ENCODE measurements at regions not wholly inside any gene's neighbourhood (a gene's known extent, or its start where the extent isn't known, plus 50 kb on each side); places are given as distances from the start of the nearest gene placed in this dataset.

DNA sequence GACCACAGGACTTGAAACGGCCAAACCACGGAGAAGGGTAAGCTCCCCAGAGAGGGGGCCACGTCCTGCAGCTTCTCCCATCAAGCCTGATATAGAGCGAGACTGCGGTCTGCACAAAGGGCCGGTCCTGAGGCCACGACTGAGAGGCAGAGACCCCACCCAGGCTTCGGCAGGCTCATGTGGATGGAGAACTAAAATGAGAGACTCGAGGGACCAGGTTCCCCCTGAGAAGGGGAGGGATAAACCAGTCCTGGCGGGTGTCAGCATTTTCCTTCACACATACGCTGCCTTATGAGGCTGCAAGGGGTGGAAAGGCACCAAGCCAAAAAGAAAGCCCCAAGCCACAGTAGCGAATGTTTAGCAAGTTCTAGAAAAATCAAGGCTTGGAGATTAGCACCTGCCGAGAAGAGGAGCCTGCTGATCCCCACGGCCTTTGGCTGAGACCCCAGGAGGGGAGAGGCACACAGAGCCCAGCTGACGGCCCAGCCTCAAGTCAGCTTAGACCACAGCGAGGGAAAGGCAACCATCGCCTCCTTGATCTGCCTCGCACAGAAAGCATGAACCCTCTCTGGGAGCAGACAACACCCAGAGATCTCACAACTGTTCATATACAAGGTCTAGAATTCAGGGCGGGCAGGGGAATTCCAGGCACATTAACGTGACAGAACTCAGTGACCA, 92.6 kb upstream of the RNF32 start:
- TF ChIP-seq, protein P1, sequence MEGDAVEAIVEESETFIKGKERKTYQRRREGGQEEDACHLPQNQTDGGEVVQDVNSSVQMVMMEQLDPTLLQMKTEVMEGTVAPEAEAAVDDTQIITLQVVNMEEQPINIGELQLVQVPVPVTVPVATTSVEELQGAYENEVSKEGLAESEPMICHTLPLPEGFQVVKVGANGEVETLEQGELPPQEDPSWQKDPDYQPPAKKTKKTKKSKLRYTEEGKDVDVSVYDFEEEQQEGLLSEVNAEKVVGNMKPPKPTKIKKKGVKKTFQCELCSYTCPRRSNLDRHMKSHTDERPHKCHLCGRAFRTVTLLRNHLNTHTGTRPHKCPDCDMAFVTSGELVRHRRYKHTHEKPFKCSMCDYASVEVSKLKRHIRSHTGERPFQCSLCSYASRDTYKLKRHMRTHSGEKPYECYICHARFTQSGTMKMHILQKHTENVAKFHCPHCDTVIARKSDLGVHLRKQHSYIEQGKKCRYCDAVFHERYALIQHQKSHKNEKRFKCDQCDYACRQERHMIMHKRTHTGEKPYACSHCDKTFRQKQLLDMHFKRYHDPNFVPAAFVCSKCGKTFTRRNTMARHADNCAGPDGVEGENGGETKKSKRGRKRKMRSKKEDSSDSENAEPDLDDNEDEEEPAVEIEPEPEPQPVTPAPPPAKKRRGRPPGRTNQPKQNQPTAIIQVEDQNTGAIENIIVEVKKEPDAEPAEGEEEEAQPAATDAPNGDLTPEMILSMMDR (IDR thresholded peaks at IDR 0.05; ENCODE audit: insufficient read depth, low read length, poor library complexity, severe bottlenecking), result no peak
- no peak for TF ChIP-seq EZH2phosphoT487 (conservative IDR thresholded peaks at IDR 0.05; ENCODE audit: low read length)
- Histone ChIP-seq H3K4me3 (ENCODE audit: insufficient read depth, low read length, poor library complexity, severe bottlenecking) (no peak overlapping the region), H2AFZ (ENCODE audit: low read depth, low read length, severe bottlenecking) (no peak overlapping the region), H3K4me2 (ENCODE audit: low read depth, low read length, poor library complexity, severe bottlenecking) (no peak overlapping the region), H3K9me2 (replicated peaks; ENCODE audit: insufficient read depth, low read length) (no peaks in the 10 kb centered on the region), H4K20me1 (ENCODE audit: low read depth, low read length) (no peaks in the 10 kb centered on the region), H3K79me2 (ENCODE audit: insufficient read depth, low read length) (no peaks in the 10 kb centered on the region), H3K27ac (ENCODE audit: low read depth, low read length) (no peak overlapping the region), H3K9me3 (ENCODE audit: insufficient read depth, low read length) (no peaks in the 10 kb centered on the region), H3K27me3 (ENCODE audit: low read length) (no peaks in the 10 kb centered on the region), H3F3A (ENCODE audit: insufficient read depth) (no peaks in the 10 kb centered on the region), H3K9ac (ENCODE audit: low read length) (no peak overlapping the region), H3K36me3 (ENCODE audit: low read length) (no peaks in the 10 kb centered on the region)

DNA sequence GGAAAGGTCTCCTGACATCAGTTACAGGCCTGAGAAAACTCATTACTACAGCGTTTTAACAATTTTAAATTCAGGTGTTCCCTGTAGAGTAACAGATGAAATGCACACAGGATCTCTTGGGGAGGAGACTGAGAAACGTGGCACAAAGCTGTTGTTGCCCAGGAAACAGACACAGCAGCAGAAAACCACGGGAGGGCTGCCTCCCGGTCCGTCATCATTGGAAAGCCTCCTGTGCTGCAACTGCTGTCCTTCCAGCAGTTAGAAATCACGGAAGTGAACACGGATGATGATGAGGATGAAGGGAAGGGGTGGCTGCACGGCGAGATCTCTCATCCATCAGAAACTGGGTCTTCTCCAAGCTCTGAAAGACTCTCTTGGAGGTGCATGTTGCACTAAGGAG, 94.6 kb upstream of the RNF32 start:
- no peak overlapping the region for H3K4me3 ChIP-seq (ENCODE audit: insufficient read depth, low read length, poor library complexity, severe bottlenecking)
- no peak overlapping the region for H3K9ac ChIP-seq (ENCODE audit: low read length)
- H3K4me2 ChIP-seq (ENCODE audit: low read depth, low read length, poor library complexity, severe bottlenecking), result no peak overlapping the region
- H3K79me2 ChIP-seq (ENCODE audit: insufficient read depth, low read length), result no peaks in the 10 kb centered on the region
- no peaks in the 10 kb centered on the region for H3K9me2 ChIP-seq (replicated peaks; ENCODE audit: insufficient read depth, low read length)
- H3K27ac ChIP-seq (ENCODE audit: low read depth, low read length), result no peak overlapping the region
- H3K27me3 ChIP-seq (ENCODE audit: low read length), result no peaks in the 10 kb centered on the region
- no peaks in the 10 kb centered on the region for H3F3A ChIP-seq (ENCODE audit: insufficient read depth)
- TF ChIP-seq EZH2phosphoT487 (conservative IDR thresholded peaks at IDR 0.05; ENCODE audit: low read length), result no peak
- TF ChIP-seq, protein P1 (IDR thresholded peaks at IDR 0.05; ENCODE audit: insufficient read depth, low read length, poor library complexity, severe bottlenecking), result no peak
- no peaks in the 10 kb centered on the region for H3K36me3 ChIP-seq (ENCODE audit: low read length)
- no peak overlapping the region for H2AFZ ChIP-seq (ENCODE audit: low read depth, low read length, severe bottlenecking)
- no peaks in the 10 kb centered on the region for H4K20me1 ChIP-seq (ENCODE audit: low read depth, low read length)
- H3K9me3 ChIP-seq (ENCODE audit: insufficient read depth, low read length), result no peaks in the 10 kb centered on the region

DNA sequence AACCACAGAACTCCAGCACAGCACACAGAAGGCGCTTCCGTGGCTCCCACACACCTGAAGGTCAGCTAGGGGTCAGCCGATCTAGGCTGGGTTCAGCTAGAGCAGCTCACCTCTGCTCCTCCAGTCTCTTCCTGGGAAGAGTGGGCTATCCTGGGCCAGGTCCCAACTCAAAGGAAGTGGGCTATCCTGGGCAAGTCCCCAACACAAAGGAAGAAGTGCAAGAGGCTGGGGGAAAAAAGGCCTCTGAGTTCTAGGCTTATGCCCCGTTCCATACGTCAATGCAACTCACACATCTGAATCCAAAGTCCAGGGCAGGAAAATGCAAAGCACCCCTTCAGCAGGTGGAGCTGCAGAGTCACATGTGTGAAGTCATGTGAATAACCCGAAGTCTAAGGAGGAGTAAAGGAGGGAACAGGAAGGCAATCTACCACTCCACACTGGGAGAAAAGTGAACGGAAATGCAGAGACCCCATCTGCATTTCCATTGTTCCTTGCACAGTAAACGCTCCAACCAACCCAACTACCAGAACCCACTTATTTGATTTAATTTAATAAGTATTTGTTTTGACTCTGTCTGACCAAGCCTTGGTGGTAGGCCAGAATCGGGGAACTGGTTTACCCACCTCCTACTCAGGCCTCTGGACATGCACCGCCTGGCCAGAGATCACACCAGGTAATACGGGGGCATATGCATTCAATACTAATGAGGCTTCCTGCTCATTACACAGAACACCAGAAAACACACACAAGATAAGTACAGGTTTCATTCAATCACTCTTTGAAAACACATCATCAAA, 95.5 kb upstream of the RNF32 start:
- Histone ChIP-seq H4K20me1 (ENCODE audit: low read depth, low read length) (no peaks in the 10 kb centered on the region), H3K79me2 (ENCODE audit: insufficient read depth, low read length) (no peaks in the 10 kb centered on the region), H2AFZ (ENCODE audit: low read depth, low read length, severe bottlenecking) (no peak overlapping the region), H3K4me2 (ENCODE audit: low read depth, low read length, poor library complexity, severe bottlenecking) (no peak overlapping the region), H3K27me3 (ENCODE audit: low read length) (no peaks in the 10 kb centered on the region), H3K36me3 (ENCODE audit: low read length) (no peaks in the 10 kb centered on the region), H3K9me2 (replicated peaks; ENCODE audit: insufficient read depth, low read length) (no peaks in the 10 kb centered on the region), H3K4me3 (ENCODE audit: insufficient read depth, low read length, poor library complexity, severe bottlenecking) (no peak overlapping the region), H3K9ac (ENCODE audit: low read length) (no peak overlapping the region), H3K27ac (ENCODE audit: low read depth, low read length) (no peak overlapping the region), H3F3A (ENCODE audit: insufficient read depth) (no peaks in the 10 kb centered on the region), H3K9me3 (ENCODE audit: insufficient read depth, low read length) (no peaks in the 10 kb centered on the region)
- TF ChIP-seq EZH2phosphoT487 (conservative IDR thresholded peaks at IDR 0.05; ENCODE audit: low read length), result no peak
- TF ChIP-seq, protein P1 (IDR thresholded peaks at IDR 0.05; ENCODE audit: insufficient read depth, low read length, poor library complexity, severe bottlenecking), result no peak
